NCI-H524 treated with DMSO at 0.1 percent for 48 hours (cell line): ENCODE measurements at regions not wholly inside any gene's neighbourhood (a gene's known extent, or its start where the extent isn't known, plus 50 kb on each side); places are given as distances from the start of the nearest gene placed in this dataset.

Experiments used
- DNase-seq: peaks from one replicate; lab custom pipeline; 2025; lab: John Stamatoyannopoulos, UW

GRCh38 chr12:78792052-78792698, 72.4 kb upstream of the SYT1 start:
- no peak for DNase-seq

- DNase-seq = no peak
Observed at GRCh38 chr12:78793491-78793890, 71.1 kb upstream of the SYT1 start.

- DNase-seq = no peak
Observed at GRCh38 chr12:78793982-78794381, 70.6 kb upstream of the SYT1 start.

GRCh38 chr12:78795934-78796445, 68.6 kb upstream of the SYT1 start:
- DNase-seq = no peak

GRCh38 chr12:78797196-78797931, 67.2 kb upstream of the SYT1 start:
- DNase-seq = no peak

GRCh38 chr12:78799649-78800048, 64.9 kb upstream of the SYT1 start:
- no peak for DNase-seq

GRCh38 chr12:78802593-78802992, 62.0 kb upstream of the SYT1 start:
- no peak for DNase-seq

- no peak for DNase-seq
Observed at GRCh38 chr12:78804262-78804661, 60.3 kb upstream of the SYT1 start.
